ENCODE measurements at regions not wholly inside any gene's neighbourhood (a gene's known extent, or its start where the extent isn't known, plus 50 kb on each side); places are given as distances from the start of the nearest gene placed in this dataset.

DNA sequence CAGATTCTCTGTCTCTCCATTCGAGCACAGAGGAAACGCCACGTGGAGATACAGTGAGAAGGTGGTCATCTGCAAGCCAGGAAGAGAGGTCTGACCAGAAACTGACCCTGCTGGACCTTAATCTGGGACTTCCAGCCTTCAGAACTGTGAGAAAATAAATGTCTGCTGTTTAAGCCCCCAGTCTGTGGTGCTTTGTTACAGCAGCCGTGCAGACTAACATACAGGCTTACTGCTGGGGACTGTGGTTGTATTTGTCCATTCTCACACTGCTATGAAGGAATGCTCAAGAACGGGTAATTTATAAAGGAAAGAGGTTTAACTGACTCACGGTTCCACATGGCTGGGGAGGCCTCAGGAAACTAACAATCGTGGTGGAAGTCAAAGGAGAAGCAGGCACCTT is 432.7 kb downstream of the IRS1 start:
- H3K4me3 Mint-ChIP-seq (ENCODE audit: unreplicated experiment): no peak overlapping the region
- H3K36me3 Mint-ChIP-seq (ENCODE audit: low read depth, unreplicated experiment): no peaks in the 10 kb centered on the region
- H3K27ac Mint-ChIP-seq (ENCODE audit: unreplicated experiment): no peak overlapping the region
- DNase-seq (ENCODE audit: low spot score): no peak
- TF ChIP-seq, protein P1, sequence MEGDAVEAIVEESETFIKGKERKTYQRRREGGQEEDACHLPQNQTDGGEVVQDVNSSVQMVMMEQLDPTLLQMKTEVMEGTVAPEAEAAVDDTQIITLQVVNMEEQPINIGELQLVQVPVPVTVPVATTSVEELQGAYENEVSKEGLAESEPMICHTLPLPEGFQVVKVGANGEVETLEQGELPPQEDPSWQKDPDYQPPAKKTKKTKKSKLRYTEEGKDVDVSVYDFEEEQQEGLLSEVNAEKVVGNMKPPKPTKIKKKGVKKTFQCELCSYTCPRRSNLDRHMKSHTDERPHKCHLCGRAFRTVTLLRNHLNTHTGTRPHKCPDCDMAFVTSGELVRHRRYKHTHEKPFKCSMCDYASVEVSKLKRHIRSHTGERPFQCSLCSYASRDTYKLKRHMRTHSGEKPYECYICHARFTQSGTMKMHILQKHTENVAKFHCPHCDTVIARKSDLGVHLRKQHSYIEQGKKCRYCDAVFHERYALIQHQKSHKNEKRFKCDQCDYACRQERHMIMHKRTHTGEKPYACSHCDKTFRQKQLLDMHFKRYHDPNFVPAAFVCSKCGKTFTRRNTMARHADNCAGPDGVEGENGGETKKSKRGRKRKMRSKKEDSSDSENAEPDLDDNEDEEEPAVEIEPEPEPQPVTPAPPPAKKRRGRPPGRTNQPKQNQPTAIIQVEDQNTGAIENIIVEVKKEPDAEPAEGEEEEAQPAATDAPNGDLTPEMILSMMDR (IDR thresholded peaks at IDR 0.05; ENCODE audit: unreplicated experiment): no peak
- H3K9me3 Mint-ChIP-seq (ENCODE audit: unreplicated experiment): no peaks in the 10 kb centered on the region
- H3K4me1 Mint-ChIP-seq (ENCODE audit: unreplicated experiment): no peaks in the 10 kb centered on the region
- H3K27me3 Mint-ChIP-seq (ENCODE audit: unreplicated experiment): peaks cover 3% of the 10 kb centered on the region

DNA sequence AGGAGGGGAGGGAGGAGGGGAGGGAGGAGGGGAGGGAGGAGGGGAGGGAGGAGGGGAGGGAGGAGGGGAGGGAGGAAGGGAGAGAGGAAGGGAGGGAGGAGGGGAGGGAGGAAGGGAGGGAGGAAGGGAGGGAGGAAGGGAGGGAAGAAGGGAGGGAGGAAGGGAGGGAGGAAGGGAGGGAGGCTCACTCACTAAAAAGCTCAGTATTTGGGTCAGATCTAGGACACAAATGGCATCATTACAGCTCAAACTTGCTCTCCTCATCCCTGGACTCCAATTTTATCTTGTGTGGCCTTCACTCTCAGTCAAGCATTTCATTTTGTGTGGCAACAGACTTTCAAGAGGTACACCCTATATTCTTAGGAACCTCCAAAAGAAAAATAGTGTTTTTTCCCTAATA is 435.4 kb downstream of the IRS1 start:
- no peak overlapping the region for H3K27ac Mint-ChIP-seq (ENCODE audit: unreplicated experiment)
- no peak overlapping the region for H3K4me3 Mint-ChIP-seq (ENCODE audit: unreplicated experiment)
- TF ChIP-seq, protein P1 (IDR thresholded peaks at IDR 0.05; ENCODE audit: unreplicated experiment): no peak
- no peak for DNase-seq (ENCODE audit: low spot score)
- no peaks in the 10 kb centered on the region for H3K9me3 Mint-ChIP-seq (ENCODE audit: unreplicated experiment)
- H3K36me3 Mint-ChIP-seq (ENCODE audit: low read depth, unreplicated experiment): no peaks in the 10 kb centered on the region
- H3K4me1 Mint-ChIP-seq (ENCODE audit: unreplicated experiment): no peaks in the 10 kb centered on the region
- H3K27me3 Mint-ChIP-seq (ENCODE audit: unreplicated experiment): peaks cover 3% of the 10 kb centered on the region

DNA sequence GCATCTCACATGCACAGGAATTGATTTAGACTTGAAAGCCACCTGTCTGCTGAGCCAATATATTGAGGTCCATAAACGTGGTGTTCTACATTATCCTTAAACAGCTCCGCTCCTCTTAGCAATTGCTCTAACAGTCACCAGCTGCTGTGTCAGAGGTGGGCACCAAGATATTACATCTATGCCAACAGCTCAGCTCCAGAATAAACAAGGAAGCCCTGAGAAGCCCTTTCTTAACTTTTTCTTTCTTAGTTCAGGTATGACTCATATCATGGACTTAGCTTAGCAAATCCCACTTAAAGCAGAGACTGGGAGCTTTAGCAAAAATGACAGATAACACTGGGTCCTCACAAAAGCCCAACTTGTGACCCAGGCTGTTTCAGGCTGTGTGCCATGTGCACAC is 436.6 kb downstream of the IRS1 start:
- H3K27ac Mint-ChIP-seq (ENCODE audit: unreplicated experiment): no peak overlapping the region
- no peaks in the 10 kb centered on the region for H3K4me1 Mint-ChIP-seq (ENCODE audit: unreplicated experiment)
- H3K27me3 Mint-ChIP-seq (ENCODE audit: unreplicated experiment): peaks cover 3% of the 10 kb centered on the region
- H3K9me3 Mint-ChIP-seq (ENCODE audit: unreplicated experiment): no peaks in the 10 kb centered on the region
- no peak overlapping the region for H3K4me3 Mint-ChIP-seq (ENCODE audit: unreplicated experiment)
- no peak for DNase-seq (ENCODE audit: low spot score)
- H3K36me3 Mint-ChIP-seq (ENCODE audit: low read depth, unreplicated experiment): no peaks in the 10 kb centered on the region
- TF ChIP-seq, protein P1 (IDR thresholded peaks at IDR 0.05; ENCODE audit: unreplicated experiment): no peak

DNA sequence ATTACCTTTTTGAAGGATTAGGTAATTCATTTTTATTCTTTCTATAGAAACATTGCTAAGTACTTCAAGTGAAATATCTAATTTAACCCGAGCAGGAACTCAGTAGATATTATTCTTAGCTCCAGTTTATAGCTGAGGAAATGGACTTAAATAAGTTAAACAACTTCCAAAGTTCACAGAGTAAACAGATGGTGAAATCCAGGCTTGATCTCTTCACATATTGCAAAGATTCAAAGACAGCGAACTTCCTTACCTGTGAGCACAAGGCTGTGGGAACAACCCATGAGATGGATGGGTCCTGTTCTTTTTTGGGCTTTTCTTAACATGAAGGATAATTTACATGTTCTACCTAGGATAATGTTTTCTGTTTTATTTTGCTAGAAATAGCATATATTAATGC is 439.0 kb downstream of the IRS1 start:
- TF ChIP-seq, protein P1 (IDR thresholded peaks at IDR 0.05; ENCODE audit: unreplicated experiment): no peak
- DNase-seq (ENCODE audit: low spot score): no peak
- no peaks in the 10 kb centered on the region for H3K36me3 Mint-ChIP-seq (ENCODE audit: low read depth, unreplicated experiment)
- H3K4me1 Mint-ChIP-seq (ENCODE audit: unreplicated experiment): no peaks in the 10 kb centered on the region
- no peak overlapping the region for H3K4me3 Mint-ChIP-seq (ENCODE audit: unreplicated experiment)
- no peaks in the 10 kb centered on the region for H3K9me3 Mint-ChIP-seq (ENCODE audit: unreplicated experiment)
- peaks cover 3% of the 10 kb centered on the region for H3K27me3 Mint-ChIP-seq (ENCODE audit: unreplicated experiment)
- no peak overlapping the region for H3K27ac Mint-ChIP-seq (ENCODE audit: unreplicated experiment)

DNA sequence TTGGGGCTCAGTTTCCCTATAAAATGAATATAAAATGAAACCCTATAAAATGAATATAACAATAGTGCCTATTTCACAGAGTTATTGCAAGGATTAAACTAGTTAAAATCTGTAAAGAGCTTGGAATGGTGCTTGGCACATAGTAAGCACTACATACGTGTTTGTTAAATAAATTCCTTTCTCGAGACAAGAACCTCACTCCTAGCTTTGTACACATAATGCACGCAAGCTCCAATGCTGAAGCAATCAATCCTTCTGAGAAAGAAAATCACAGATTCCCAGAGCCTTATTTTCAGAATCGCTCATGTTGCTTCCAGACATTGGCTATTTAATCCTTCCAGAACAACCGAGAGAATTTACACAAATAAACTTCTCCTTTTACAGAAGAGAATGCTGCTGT is 440.9 kb downstream of the IRS1 start:
- no peak for DNase-seq (ENCODE audit: low spot score)
- Mint-ChIP-seq H3K27ac (ENCODE audit: unreplicated experiment) (no peak overlapping the region), H3K4me1 (ENCODE audit: unreplicated experiment) (no peaks in the 10 kb centered on the region), H3K36me3 (ENCODE audit: low read depth, unreplicated experiment) (no peaks in the 10 kb centered on the region), H3K4me3 (ENCODE audit: unreplicated experiment) (no peak overlapping the region), H3K9me3 (ENCODE audit: unreplicated experiment) (no peaks in the 10 kb centered on the region), H3K27me3 (ENCODE audit: unreplicated experiment) (peaks cover under 1% of the 10 kb centered on the region)
- TF ChIP-seq, protein P1 (IDR thresholded peaks at IDR 0.05; ENCODE audit: unreplicated experiment): no peak

Measured in endothelial cell (in vitro differentiated cells).